WERI-Rb-1 (cell line): ENCODE measurements at regions not wholly inside any gene's neighbourhood (a gene's known extent, or its start where the extent isn't known, plus 50 kb on each side); places are given as distances from the start of the nearest gene placed in this dataset.

Experiments used
- DNase-seq: peaks from one replicate; pipeline ENCODE4 v3.0.0-alpha.2; 2020
- H3K27ac ChIP-seq: fragments of 250-450 bp; sonication (Bioruptor Pico); 2 replicates; pipeline ENCODE4 v1.5.1; 2020; ENCODE audit warnings: mild to moderate bottlenecking, moderate library complexity
- H3K27me3 ChIP-seq: fragments of 250-450 bp; sonication (Bioruptor Pico); 2 replicates; pipeline ENCODE4 v1.5.1; 2021; ENCODE audit warnings: mild to moderate bottlenecking, low read depth, moderate library complexity; ENCODE audit not compliant: insufficient read depth, severe bottlenecking
- H3K36me3 ChIP-seq: fragments of 250-450 bp; sonication (Bioruptor Pico); 2 replicates; pipeline ENCODE4 v1.5.1; 2020; ENCODE audit warnings: mild to moderate bottlenecking, moderate library complexity
- H3K4me3 ChIP-seq: 2 replicates; pipeline ENCODE4 v1.5.1; 2011; ENCODE audit warnings: low read depth, mild to moderate bottlenecking, control low read depth, low read length
- H3K9me3 ChIP-seq: fragments of 250-450 bp; sonication (Bioruptor Pico); 2 replicates; pipeline ENCODE4 v1.5.1; 2021; ENCODE audit warnings: mild to moderate bottlenecking, moderate library complexity; ENCODE audit not compliant: severe bottlenecking
- CTCF ChIP-seq: IDR thresholded peaks from 2 replicates; pipeline ENCODE4 v1.5.1; 2011; ENCODE audit warnings: low read depth, mild to moderate bottlenecking, control low read depth, inconsistent platforms, low read length

DNA sequence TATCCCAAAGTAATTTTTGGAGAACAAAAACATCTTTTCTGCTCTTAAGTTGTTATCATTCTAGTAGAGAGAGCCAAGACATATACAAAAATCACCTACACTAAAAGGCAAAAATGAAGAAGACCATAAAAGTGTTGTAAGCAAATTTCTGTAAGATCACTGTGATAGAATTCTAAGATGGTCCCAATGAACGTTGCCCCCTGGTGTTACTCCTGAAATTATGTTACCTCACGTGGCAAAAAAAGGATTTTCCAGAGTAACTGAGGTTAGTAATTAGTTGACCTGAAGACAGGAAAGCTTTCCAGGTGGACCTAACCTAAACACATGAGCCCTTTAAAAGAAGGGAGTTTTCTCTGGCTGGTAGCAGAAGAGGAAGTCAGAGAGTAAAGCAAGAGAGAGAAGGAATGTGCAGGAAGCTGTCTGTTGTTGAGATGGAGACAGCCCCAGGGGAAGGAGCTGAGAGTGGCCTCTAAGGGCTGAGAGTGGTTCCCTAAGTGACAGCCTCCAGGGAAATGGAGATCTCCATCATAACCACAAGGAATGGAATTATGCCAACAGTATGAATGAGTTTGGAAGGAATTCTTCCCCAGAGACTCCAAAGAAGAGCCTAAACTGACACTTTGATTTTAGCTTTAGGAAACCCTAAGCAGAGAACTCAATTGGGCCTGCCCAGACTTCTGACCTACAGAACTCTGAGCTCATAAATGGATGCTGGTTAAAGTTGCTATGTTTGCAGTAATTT lies 205.9 kb downstream of the CD47 start:
- TF ChIP-seq CTCF: no peak
- Histone ChIP-seq H3K4me3 (no peak overlapping the region), H3K36me3 (no peaks in the 10 kb centered on the region), H3K9me3 (no peaks in the 10 kb centered on the region), H3K27me3 (no peaks in the 10 kb centered on the region), H3K27ac (no peak overlapping the region)
- no peak for DNase-seq

GRCh38 chr3:107884028-107884427 lies 206.8 kb downstream of the CD47 start:
- no peak for TF ChIP-seq CTCF
- no peak overlapping the region for H3K27ac ChIP-seq
- DNase-seq: no peak
- no peaks in the 10 kb centered on the region for H3K27me3 ChIP-seq
- H3K9me3 ChIP-seq: no peaks in the 10 kb centered on the region
- no peaks in the 10 kb centered on the region for H3K36me3 ChIP-seq
- H3K4me3 ChIP-seq: no peak overlapping the region

DNA sequence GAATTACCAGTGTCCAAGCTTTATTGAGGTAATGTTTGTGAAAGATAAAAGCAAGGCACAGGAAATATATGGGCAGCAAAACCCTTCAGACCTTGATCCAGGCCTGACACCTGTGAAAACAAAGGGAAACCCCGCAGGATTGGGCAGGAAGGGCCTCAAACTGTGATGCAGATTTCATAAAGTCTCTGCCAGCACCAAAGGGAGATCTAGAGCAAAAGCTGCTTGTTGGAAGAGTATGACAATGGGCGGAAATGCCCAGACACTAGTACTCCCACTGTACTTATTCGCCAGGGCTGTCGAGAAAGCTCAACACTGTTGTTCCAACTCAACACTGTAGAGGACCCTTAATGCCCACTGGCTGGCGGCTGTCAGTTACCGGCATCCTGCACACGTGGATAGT lies 207.9 kb downstream of the CD47 start:
- Histone ChIP-seq H3K36me3 (no peaks in the 10 kb centered on the region), H3K9me3 (no peaks in the 10 kb centered on the region), H3K27ac (no peak overlapping the region), H3K27me3 (no peaks in the 10 kb centered on the region), H3K4me3 (no peak overlapping the region)
- TF ChIP-seq CTCF: no peak
- DNase-seq: no peak

- Histone ChIP-seq H3K36me3 (no peaks in the 10 kb centered on the region), H3K27me3 (no peaks in the 10 kb centered on the region), H3K9me3 (no peaks in the 10 kb centered on the region), H3K4me3 (no peak overlapping the region), H3K27ac (no peak overlapping the region)
- no peak for TF ChIP-seq CTCF
- no peak for DNase-seq
Measured at GRCh38 chr3:107882261-107882660, 208.6 kb downstream of the CD47 start.

- Histone ChIP-seq H3K36me3 (no peaks in the 10 kb centered on the region), H3K27me3 (no peaks in the 10 kb centered on the region), H3K4me3 (no peak overlapping the region), H3K27ac (no peak overlapping the region), H3K9me3 (no peaks in the 10 kb centered on the region)
- TF ChIP-seq CTCF: no peak
- DNase-seq: no peak
Measured at GRCh38 chr3:107881509-107881908, 209.3 kb downstream of the CD47 start.

GRCh38 chr3:107880702-107881101 lies 210.1 kb downstream of the CD47 start:
- no peak overlapping the region for H3K27ac ChIP-seq
- no peak overlapping the region for H3K4me3 ChIP-seq
- no peak for TF ChIP-seq CTCF
- no peaks in the 10 kb centered on the region for H3K9me3 ChIP-seq
- no peak for DNase-seq
- H3K36me3 ChIP-seq: no peaks in the 10 kb centered on the region
- H3K27me3 ChIP-seq: no peaks in the 10 kb centered on the region
